Lower leg skin (tissue), 3 donors: ENCODE measurements at regions not wholly inside any gene's neighbourhood (a gene's known extent, or its start where the extent isn't known, plus 50 kb on each side); places are given as distances from the start of the nearest gene placed in this dataset.

Experiments
- CTCF ChIP-seq, 3 donors: fragments of 450-650 bp; IDR thresholded peaks; one replicate each; pipeline ENCODE4 v1.5.1; 2016; ENCODE audit warnings: antibody characterized with exemption in 3 of 3, mild to moderate bottlenecking in 3 of 3, moderate library complexity in 2 of 3
- POLR2A ChIP-seq, 2 donors: fragments of 450-650 bp; IDR thresholded peaks; one replicate each; pipeline ENCODE4 v1.6.1; 2016 to 2017; ENCODE audit warnings: antibody characterized with exemption in 2 of 2, mild to moderate bottlenecking in 1 of 2, moderate library complexity in 1 of 2

GRCh38 chr9:134515026-134515821, 126.4 kb upstream of the COL5A1 start:
- TF ChIP-seq CTCF (IDR thresholded peaks at IDR 0.05) (no peak), POLR2A (IDR thresholded peaks at IDR 0.05) (no peak)
